ENCODE measurements at regions not wholly inside any gene's neighbourhood (a gene's known extent, or its start where the extent isn't known, plus 50 kb on each side); places are given as distances from the start of the nearest gene placed in this dataset.

GRCh38 chr6:119962505-119962904 lies 612.9 kb upstream of the MAN1A1 start:
- TF ChIP-seq CTCF (conservative IDR thresholded peaks at IDR 0.05 in 1 of 2, IDR thresholded peaks at IDR 0.05 in 1 of 2; ENCODE audit: low read depth in 1 of 2, low read length in 2 of 2) (no peak), EZH2 (IDR thresholded peaks at IDR 0.05; ENCODE audit: low read length, missing control alignments) (no peak)
